ENCODE measurements at regions not wholly inside any gene's neighbourhood (a gene's known extent, or its start where the extent isn't known, plus 50 kb on each side); places are given as distances from the start of the nearest gene placed in this dataset.
"Not testable (repeated sequence)": the region's sequence is repeated elsewhere in the genome, so short reads cannot be mapped to it uniquely, and the experiment has no call there.

DNA sequence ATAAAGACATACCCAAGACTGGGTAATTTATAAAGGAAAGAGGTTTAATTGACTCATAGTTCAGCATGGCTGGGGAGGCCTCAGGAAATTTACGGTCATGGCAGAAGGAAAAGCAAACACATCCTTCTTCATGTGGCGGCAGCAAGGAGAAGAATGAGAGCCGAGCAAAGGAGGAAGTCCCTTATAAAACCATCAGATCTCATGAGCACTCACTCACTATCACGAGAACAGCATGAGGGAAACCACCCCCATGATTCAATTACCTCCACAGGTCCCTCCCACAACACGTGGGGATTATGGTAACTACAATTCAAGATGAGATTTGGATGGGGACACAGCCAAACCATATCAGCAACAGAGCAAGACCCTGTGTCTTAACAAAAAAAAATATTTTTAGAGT is 98.8 kb upstream of the UBAC2 start:
- TF ChIP-seq, protein P1, sequence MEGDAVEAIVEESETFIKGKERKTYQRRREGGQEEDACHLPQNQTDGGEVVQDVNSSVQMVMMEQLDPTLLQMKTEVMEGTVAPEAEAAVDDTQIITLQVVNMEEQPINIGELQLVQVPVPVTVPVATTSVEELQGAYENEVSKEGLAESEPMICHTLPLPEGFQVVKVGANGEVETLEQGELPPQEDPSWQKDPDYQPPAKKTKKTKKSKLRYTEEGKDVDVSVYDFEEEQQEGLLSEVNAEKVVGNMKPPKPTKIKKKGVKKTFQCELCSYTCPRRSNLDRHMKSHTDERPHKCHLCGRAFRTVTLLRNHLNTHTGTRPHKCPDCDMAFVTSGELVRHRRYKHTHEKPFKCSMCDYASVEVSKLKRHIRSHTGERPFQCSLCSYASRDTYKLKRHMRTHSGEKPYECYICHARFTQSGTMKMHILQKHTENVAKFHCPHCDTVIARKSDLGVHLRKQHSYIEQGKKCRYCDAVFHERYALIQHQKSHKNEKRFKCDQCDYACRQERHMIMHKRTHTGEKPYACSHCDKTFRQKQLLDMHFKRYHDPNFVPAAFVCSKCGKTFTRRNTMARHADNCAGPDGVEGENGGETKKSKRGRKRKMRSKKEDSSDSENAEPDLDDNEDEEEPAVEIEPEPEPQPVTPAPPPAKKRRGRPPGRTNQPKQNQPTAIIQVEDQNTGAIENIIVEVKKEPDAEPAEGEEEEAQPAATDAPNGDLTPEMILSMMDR (conservative IDR thresholded peaks at IDR 0.05 in 1 of 2, IDR thresholded peaks at IDR 0.05 in 1 of 2; ENCODE audit: low read depth in 1 of 2, low read length in 2 of 2), result not testable (repeated sequence)
- TF ChIP-seq EZH2 (IDR thresholded peaks at IDR 0.05; ENCODE audit: low read length, missing control alignments), result not testable (repeated sequence)

Data from fibroblast of lung (primary cell).